GM18505 (cell line): ENCODE measurements at regions not wholly inside any gene's neighbourhood (a gene's known extent, or its start where the extent isn't known, plus 50 kb on each side); places are given as distances from the start of the nearest gene placed in this dataset.

Source experiments
- ATAC-seq: cut with Tn5 transposase; IDR thresholded peaks from one replicate; pipeline ENCODE4 v1.9.1; 2021; ENCODE audit not compliant: unreplicated experiment
- POLR2A ChIP-seq: IDR thresholded peaks from 4 replicates; pipeline ENCODE4 v1.6.1; 2011; ENCODE audit warnings: borderline replicate concordance; ENCODE audit not compliant: insufficient read depth, insufficient read length; ENCODE audit errors: extremely low read depth

DNA sequence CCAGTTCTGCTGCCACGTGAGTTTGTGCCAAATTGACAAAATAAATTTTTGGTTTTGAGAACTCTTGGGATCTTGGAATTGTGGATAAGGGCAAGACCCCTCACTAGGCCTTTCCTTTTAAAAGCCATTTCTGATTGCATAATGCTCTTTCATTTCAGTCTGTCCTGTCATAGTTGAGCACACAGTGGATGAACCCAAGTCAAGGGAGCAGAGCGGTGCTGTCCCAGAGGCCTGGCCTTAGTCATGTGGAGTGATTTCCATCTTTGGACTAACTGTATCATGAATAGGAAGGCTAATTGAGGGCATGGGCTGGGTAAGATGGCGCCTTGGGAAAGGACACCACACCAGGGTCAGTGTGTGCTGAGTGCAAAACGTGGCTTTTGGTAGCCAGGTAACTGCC is 304.0 kb downstream of the UACA start:
- no peak for TF ChIP-seq POLR2A
- no peak for ATAC-seq

DNA sequence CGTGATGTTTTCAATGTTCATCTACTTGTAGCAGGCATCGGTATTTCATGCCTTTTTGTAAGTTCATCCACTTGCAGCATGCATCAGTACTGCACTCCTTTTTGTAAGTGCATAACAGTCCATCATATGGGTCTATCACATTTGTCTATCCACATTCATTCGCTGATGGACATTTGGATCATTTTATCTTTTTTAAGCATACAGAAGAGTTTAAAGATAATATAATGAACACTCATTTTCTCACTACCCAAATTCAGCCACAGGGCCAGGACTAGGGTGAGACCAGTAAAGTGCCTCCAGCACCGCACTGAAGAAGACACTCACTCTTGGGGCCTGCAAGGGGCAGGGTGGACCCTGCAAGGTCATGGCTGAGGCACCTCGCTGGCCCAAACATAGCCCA is 309.6 kb downstream of the UACA start:
- TF ChIP-seq POLR2A, result no peak
- ATAC-seq, result no peak

DNA sequence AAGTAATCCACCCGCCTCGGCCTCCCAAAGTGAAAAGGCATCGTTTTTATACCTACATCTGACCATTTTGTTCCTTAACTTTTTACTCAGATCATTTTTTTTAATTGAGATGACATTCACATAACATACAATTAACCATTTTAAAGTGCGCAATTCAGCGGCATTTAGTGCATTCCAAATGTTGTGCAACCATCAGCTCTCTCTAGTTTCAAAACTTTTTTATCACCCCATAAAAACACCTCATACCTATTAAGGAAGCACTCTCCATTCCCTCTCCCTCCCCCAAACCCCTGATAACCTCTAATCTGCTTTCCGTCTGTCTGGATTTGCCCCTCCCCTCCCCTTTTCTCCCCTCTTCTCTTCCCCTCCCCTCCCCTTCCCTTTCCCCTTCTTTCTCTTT is 310.1 kb downstream of the UACA start:
- no peak for ATAC-seq
- no peak for TF ChIP-seq POLR2A

DNA sequence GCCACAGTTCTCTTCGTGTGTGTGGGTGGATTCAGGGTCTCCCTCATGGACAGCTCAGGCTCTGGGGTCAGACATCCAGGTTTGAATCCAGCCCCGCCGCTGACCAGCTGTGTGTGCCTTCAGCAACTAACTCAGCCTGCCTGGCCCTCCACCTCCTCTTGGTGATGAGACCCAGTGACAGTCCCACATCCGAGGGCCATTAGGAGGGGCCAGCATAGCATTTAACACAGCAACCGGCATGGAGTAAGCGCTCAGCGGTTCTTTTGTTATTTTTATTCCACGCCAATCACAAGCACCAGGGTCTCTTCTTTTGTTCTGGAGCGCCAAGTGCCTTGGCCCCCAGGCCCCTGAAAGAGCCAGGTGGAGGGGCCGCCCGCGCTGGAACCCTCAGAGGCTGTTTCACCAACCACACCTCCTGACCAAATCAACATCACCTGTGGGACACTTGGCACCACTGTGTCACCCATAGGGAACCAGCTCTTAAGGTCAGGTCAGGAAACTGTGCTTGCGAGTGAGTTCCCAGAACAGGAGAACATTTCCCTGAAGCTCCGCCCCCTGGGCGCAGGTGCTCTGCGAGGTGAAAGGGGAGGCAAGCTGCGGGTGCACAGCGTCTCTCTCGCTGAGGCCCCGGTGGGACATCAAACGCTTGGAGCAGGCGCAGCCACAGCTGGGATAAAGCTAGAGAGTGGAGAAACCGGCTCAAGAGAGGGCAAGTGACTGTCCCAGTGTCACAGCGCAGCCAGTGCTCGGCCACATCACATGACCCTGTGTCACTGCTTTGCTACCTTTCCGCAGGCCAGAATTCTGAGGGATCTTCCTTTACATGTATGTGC is 311.3 kb downstream of the UACA start:
- no peak for TF ChIP-seq POLR2A
- no peak for ATAC-seq

DNA sequence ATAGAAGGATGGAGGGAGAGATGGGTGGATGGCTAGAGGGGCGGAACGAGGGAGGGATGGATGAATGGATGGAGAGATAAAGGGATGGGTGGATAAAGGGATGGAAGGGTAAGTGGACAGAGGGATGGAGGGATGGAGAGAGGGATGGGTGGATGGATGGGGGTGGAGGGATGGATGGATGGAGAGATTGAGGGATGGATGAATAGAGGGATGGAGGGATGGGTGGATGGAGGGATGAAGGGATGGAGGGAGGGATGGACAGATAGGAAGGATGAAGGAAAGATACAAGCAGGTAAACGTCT is 313.3 kb downstream of the UACA start:
- ATAC-seq, result no peak
- TF ChIP-seq POLR2A, result no peak

DNA sequence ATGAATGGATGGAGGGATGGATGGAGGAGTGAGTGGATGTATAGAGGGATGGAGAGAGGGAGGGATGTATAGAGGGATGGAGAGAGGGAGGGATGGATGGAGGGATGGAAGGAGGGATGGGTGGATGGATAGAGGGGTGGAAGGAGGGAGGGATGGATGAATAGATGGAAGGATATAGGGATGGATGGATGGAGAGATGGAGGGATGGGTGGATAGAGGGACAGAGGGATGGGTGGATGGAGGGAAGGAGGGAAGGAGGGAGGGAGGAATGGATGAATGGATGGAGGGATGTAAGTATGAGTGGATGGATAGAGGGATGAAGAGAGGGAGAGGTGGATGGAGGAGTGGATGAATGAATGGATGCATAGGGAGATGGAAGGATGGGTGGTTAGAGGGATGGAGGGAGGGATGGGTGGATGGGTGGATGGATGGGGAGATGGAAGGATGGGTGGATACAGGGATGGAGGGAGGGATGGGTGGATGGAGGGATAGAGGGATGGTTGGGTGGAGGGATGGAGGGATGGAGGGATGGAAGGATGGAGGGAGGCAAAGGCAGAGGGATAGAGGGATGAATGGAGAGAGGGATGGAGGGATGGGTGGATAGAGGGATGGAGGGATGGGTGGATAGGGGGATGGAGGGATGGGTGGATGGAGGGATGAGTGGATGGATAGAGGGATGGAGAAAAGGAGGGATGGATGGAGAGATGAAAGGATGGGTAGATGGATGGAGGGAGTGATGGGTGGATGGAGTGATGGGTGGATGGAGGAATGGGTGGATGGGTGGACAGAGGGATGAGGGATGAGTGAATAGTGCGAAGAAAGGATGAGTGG is 313.8 kb downstream of the UACA start:
- no peak for ATAC-seq
- no peak for TF ChIP-seq POLR2A

DNA sequence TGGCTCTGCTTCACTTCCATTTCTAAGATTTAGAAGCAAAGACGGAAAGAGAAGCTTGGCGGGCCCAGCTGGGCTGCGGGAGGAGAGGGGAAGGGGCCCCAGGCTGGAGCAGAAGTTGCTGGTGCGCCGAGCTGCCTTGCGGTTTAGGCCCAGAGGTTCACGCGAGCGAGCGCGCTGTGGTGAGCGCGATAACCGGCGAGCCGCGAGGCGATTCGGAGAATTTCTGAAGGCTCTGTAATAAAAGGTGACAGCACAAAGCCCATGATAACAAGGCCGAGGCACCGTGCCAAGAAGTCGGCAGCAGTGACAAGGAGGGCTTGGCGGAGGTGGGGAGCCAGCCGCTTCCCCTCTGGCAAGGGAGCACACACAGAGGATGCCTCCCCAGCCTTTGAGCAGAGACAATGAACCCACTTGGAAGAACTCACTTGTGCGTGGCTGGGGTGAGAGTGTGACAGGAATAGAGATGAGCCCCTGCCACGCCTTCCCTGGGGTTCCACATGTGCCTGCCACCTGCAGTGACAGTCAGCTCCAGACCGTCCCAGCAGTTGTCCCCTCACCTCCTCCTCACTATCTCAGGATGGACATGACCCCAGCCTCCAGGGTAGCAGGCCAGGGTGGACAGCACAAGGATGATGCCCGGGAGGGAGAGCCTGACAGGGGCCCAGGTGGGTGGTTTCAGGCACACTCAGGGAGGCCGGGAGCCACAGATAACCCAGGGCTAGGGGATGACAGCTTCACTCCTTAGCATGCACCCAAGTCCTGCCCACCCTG is 315.2 kb downstream of the UACA start:
- no peak for ATAC-seq
- TF ChIP-seq POLR2A, result no peak

DNA sequence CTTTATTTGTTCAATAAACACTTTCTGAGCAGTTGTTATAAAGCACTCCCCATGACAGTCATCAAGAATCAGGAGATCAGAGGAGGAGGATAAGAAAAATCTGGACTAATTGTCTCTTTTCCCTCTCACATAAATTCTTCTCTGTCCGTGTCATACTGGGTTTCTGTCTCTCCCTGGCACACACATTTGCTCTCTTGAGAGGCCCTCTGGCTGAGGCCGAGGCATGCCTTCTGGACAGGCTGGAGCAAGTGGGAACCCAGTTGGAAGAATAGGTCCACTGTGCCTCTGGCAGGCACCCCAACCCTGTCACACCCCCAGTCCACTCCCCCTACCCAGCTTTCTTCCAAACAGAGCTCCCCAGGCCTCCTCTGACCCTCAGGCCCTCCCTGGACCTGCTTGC is 315.8 kb downstream of the UACA start:
- ATAC-seq, result no peak
- no peak for TF ChIP-seq POLR2A

DNA sequence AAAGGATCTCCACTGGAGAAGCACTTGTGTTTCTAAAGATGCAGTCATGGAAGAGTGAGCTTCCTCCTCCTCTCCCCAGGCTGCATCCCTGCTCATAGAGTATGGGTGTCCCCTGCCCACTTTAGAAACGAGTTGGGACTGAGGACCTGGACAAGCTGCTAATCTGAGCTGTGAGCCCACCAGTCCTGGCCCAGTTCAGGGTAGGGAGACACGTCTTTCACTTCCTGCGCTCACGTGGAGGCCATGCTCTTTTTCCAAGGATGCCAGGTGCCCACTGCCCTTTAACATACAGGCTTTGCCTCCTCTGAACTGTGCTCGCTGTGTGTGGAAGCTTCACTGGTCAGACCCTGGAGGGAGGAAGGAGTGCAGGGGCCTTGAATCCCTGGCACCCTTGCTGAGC is 316.3 kb downstream of the UACA start:
- no peak for ATAC-seq

DNA sequence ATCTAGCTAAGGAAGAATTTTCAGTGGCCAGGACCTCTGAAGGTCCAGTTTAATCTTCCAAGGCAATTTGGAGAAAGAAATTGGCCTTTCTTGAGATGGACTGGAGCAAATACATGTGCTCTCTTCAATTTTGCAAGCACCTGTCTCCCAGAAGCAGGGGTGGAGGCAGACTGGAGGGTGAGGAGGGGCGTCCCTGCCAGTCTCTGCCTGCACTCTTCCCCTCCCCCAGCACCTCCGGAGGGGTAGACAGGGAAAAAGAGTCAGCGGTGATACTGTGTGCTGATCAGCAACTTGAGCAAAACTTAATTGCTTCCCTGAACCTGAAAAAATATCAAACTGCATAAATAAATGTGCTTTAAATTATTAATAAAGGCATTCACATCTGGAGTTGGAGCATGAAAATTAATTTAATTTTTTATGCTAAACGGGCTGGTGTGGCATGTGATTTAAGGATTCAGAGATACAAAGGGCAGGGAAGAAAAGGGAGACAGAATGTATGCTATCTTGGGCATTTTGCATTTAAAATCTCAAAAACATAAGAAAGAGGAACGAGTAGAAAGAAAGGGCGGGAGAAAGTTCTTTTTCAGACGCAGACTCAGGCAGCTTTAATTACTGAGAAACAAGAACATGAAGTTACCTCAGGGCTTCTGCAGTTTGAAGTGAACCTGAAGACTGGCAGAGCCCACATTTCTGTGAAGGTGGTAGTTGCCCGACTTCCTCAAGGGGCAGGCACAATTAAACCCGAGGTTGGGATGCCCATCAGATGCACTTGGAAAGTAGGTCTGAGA is 319.7 kb downstream of the UACA start:
- no peak for TF ChIP-seq POLR2A

More for the DNA sequence above, 316.3 kb downstream of the UACA start:
- TF ChIP-seq POLR2A, result no peak

DNA sequence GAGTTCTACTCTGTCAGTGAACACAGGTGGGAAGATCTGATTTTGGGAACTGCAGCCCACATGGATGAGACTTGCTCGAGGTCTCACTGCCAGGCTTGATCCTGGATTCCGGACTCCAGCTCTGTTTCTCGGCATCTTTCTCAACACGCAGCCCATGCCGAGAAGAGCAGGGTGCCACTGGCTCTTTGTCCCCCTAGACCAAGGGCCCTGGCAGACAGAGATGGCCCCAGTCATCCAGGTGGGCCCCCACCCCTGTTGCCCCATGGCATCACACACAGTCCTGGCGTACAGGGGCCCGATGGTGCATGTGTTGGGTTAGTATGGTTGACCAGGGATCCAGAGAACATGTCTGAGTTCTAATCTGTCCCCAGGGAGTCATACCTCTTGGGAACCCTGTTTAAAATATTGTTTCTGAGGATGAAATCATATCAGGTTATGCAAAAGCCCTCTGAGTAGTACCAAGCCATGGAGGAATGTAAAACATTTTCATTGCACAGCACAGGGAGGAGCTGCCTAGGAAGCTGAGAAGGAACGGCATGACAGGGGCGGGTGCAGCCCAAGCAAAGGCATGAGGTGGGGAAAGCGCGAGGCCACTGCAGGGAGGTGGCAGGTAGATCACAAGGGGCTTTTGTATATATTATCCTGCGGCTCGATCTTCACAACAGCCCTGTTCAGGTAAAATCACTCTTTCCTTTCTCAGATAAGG is 320.6 kb downstream of the UACA start:
- no peak for TF ChIP-seq POLR2A
- ATAC-seq, result no peak

More for the DNA sequence above, 319.7 kb downstream of the UACA start:
- ATAC-seq, result no peak

DNA sequence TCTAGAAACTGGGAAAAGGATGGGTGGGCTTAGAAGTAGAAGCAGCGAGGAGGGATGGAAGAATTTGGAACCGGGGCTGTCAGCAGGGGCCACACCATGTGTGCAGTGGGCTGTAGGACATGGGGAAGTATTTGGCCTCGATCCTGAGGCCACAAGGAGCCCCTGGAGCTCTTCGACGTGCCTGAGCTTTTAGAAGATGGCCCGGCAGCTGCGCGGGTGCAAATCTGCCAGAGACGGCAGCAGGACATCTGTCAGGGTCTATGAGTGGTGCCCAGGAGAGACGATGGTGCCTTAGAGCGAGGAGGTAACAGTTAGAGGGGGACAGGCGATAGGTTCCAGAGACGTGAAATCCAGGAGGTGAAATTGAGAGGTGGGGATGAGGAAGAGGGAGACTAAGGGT is 321.1 kb downstream of the UACA start:
- no peak for ATAC-seq
- no peak for TF ChIP-seq POLR2A
